22Rv1 (cell line): ENCODE measurements at regions not wholly inside any gene's neighbourhood (a gene's known extent, or its start where the extent isn't known, plus 50 kb on each side); places are given as distances from the start of the nearest gene placed in this dataset.

Experiments
- CTCF ChIP-seq: fragments of 450-650 bp; IDR thresholded peaks from 2 replicates; pipeline ENCODE4 v1.5.1; 2017; ENCODE audit warnings: mild to moderate bottlenecking
- ZFX ChIP-seq: fragments of 450-650 bp; IDR thresholded peaks from 2 replicates; pipeline ENCODE4 v1.6.1; 2017; ENCODE audit warnings: antibody characterized with exemption, borderline replicate concordance

- TF ChIP-seq CTCF (no peak), ZFX (no peak)
Measured at GRCh38 chr15:26280281-26280680, 417.2 kb upstream of the ATP10A start.
